NT2/D1 (cell line): ENCODE measurements at regions not wholly inside any gene's neighbourhood (a gene's known extent, or its start where the extent isn't known, plus 50 kb on each side); places are given as distances from the start of the nearest gene placed in this dataset.

Experiments
- SUZ12 ChIP-seq: IDR thresholded peaks from 2 replicates; pipeline ENCODE4 v1.6.1; 2011; ENCODE audit not compliant: insufficient read length, insufficient read depth; ENCODE audit errors: extremely low read depth
- YY1 ChIP-seq: IDR thresholded peaks from 2 replicates; pipeline ENCODE4 v1.6.1; 2011; ENCODE audit not compliant: insufficient read length, insufficient read depth
- ZNF274 ChIP-seq: IDR thresholded peaks from 2 replicates; pipeline ENCODE4 v1.6.1; 2011; ENCODE audit warnings: mild to moderate bottlenecking, low read depth, low read length

DNA sequence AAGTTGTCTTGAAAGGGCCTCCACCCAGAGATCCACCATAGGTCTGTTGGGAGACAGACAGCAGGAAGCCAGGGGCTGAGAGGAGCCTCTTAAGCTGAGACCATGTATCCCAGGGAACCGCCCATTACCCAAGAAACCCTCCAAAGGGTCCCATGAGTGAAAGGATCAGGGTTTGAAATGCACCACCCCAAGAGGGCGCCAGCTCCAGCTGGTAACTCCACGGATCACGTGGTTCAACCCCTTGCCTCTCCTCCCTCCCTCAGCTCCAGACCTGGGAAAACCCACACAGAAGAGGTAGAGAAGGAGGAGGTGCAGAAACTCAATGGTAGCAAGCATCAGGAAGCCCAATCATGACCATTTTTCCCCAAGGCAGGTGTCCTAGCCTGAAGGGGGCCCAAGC lies 148.7 kb downstream of the AIPL1 start:
- TF ChIP-seq YY1 = no peak
- no peak for TF ChIP-seq ZNF274
- no peak for TF ChIP-seq SUZ12
